Tibial artery (tissue), 4 donors: ENCODE measurements at regions not wholly inside any gene's neighbourhood (a gene's known extent, or its start where the extent isn't known, plus 50 kb on each side); places are given as distances from the start of the nearest gene placed in this dataset.

Experiments used
- DNase-seq, 2 donors: peaks; one replicate each; pipeline ENCODE4 v3.0.0-alpha.2; 2019
- H3K27ac ChIP-seq, 2 donors: fragments of 200-600 bp; sonication (generic) in 1 of 2; 1 replicate in 1 of 2; 2 replicates in 1 of 2; pipeline ENCODE4 v1.5.1; 2018 to 2019; ENCODE audit warnings: mild to moderate bottlenecking in 1 of 2
- H3K27me3 ChIP-seq, 2 donors: fragments of 200-600 bp; sonication (generic) in 1 of 2; one replicate each; pipeline versions ENCODE4 v1.5.1 to v1.6.0; 2016 to 2019
- H3K36me3 ChIP-seq, 3 donors: fragments of 200-600 bp; sonication (generic) in 2 of 3; one replicate each; pipeline ENCODE4 v1.5.1; 2016 to 2019; ENCODE audit warnings: mild to moderate bottlenecking in 2 of 3
- H3K4me1 ChIP-seq, 4 donors: fragments of 200-600 bp; sonication (generic) in 2 of 4; 1 replicate in 3 of 4; 2 replicates in 1 of 4; pipeline ENCODE4 v1.5.1; 2016 to 2019
- H3K4me3 ChIP-seq, 2 donors: fragments of 200-600 bp; sonication (generic) in 1 of 2; 1 replicate in 1 of 2; 2 replicates in 1 of 2; pipeline ENCODE4 v1.5.1; 2018 to 2019; ENCODE audit warnings: mild to moderate bottlenecking in 2 of 2
- H3K9me3 ChIP-seq, 3 donors: fragments of 200-600 bp; sonication (generic) in 1 of 3; one replicate each; pipeline ENCODE4 v1.5.1; 2016 to 2019
- CTCF ChIP-seq, 2 experiments: fragments of 200-600 bp in 1 of 2; fragments of 450-650 bp in 1 of 2; IDR thresholded peaks; one replicate each; pipeline ENCODE4 v1.5.1; 2017 to 2019; ENCODE audit warnings: antibody characterized with exemption in 2 of 2, mild to moderate bottlenecking in 1 of 2, moderate library complexity in 1 of 2
- intact Hi-C: fragments of 100-400 bp; cut with DNase I; formaldehyde crosslinking; loops from one replicate; pipeline ENCODE4 v1.15.0; 2023; ENCODE audit warnings: low total_unique reads

DNA sequence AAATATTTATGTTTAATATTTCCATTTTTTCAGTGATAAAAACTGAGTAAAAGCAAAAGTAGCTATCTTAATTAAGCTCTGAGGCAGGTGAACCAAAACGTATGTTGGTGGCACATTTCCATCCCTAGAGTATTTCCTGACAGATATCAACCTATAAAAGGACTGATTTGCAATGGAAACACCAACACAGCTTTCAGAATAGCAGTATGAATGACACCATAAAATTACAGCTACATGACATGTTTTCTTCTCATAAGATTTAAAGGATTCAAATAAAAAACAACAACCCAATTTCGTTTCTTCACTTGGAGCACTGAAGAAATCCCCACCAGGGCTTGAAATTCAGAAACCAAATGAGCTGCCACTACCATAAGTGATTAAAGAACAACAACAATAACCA, 194.4 kb downstream of the RFC3 start:
- TF ChIP-seq CTCF (IDR thresholded peaks at IDR 0.05), result no peak
- Histone ChIP-seq H3K4me3 (no peak overlapping the region), H3K4me1 (no peaks in the 10 kb centered on the region), H3K27ac (no peak overlapping the region), H3K36me3 (no peaks in the 10 kb centered on the region), H3K27me3 (no peaks in the 10 kb centered on the region), H3K9me3 (no peaks in the 10 kb centered on the region)
- no peak for DNase-seq
- intact Hi-C loops, result no loop called here

DNA sequence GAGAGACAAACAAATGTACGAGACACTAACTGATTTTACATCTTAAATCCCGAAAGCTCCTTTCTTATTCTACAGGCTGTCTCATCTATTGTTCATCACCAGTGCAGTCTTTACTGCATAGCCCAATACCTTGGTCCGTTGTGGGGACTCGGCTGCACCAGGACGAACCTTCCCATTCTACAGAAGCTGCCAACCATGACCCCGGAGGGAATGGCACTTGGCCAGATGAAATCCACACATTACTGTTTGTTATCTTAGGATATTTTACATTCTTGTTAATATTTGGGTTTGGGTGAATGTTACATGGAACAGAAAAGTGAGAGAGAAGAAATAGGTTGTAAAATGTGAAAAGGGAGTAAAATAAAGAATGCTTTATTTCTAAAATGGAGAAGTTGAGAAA, 195.1 kb downstream of the RFC3 start:
- no peak for DNase-seq
- Histone ChIP-seq H3K36me3 (no peaks in the 10 kb centered on the region), H3K4me1 (no peaks in the 10 kb centered on the region), H3K4me3 (no peak overlapping the region), H3K9me3 (no peaks in the 10 kb centered on the region), H3K27me3 (no peaks in the 10 kb centered on the region), H3K27ac (no peak overlapping the region)
- intact Hi-C loops, result no loop called here
- TF ChIP-seq CTCF (IDR thresholded peaks at IDR 0.05), result no peak

DNA sequence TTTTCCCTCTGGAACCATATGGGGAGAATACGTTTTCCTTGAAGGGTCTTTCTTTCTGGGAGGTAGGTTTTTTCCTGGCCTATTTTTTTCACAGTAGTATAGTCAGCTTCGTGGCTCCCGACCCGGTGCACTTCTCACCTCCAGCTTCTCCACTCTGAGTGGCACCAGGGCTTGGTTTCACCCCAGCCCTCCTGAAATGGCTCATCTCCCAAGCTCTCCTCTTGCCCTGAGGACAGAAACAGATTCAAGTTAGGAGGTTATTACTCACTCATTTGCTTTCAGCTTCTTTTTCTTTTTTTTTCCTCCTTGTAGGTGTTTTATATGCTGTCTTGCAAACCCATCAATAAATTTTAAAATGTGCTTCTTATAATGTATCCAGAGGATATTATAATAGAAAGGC, 199.3 kb downstream of the RFC3 start:
- H3K27ac ChIP-seq, result no peak overlapping the region
- intact Hi-C loops, result no loop called here
- no peak for DNase-seq
- peaks cover 0 to 4% (median 0%) of the 10 kb centered on the region in 3 donors for H3K36me3 ChIP-seq
- no peak for TF ChIP-seq CTCF (IDR thresholded peaks at IDR 0.05)
- H3K4me1 ChIP-seq, result no peaks in the 10 kb centered on the region
- H3K27me3 ChIP-seq, result no peaks in the 10 kb centered on the region
- H3K4me3 ChIP-seq, result no peak overlapping the region
- H3K9me3 ChIP-seq, result peaks cover 0 to 6% (median 4%) of the 10 kb centered on the region in 3 donors

GRCh38 chr13:34019870-34020269, 201.9 kb downstream of the RFC3 start:
- Histone ChIP-seq H3K4me3 (no peak overlapping the region), H3K27ac (no peak overlapping the region), H3K9me3 (peaks cover 0 to 6% (median 4%) of the 10 kb centered on the region in 3 donors), H3K36me3 (peaks cover 0 to 4% (median 0%) of the 10 kb centered on the region in 3 donors), H3K4me1 (no peaks in the 10 kb centered on the region), H3K27me3 (no peaks in the 10 kb centered on the region)
- intact Hi-C loops, result no loop called here
- no peak for DNase-seq
- no peak for TF ChIP-seq CTCF (IDR thresholded peaks at IDR 0.05)

DNA sequence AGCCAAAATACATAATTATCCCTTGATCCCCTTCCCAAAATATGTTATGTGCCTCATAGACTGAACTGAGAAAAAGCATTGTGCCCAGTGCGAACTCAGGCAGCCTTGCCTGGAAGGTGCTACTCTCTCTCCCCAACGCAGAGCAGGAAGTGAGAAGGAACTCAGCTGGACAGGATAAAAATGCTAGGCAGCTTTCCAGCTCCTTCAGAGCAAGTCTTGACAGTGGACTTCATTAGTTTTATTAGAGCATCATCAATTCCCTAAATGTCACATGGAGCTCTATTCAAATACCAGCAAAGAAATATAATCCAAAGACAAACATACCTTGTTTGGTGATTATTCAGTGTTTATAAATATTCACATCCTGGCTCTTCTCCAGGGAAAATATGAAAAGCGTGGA, 202.4 kb downstream of the RFC3 start:
- intact Hi-C loops, result no loop called here
- DNase-seq, result no peak
- Histone ChIP-seq H3K9me3 (peaks cover 0 to 6% (median 4%) of the 10 kb centered on the region in 3 donors), H3K4me3 (no peak overlapping the region), H3K4me1 (no peaks in the 10 kb centered on the region), H3K36me3 (peaks cover 0 to 4% (median 0%) of the 10 kb centered on the region in 3 donors), H3K27me3 (no peaks in the 10 kb centered on the region), H3K27ac (no peak overlapping the region)
- TF ChIP-seq CTCF (IDR thresholded peaks at IDR 0.05), result no peak

GRCh38 chr13:34021619-34022018, 203.7 kb downstream of the RFC3 start:
- intact Hi-C loops, result no loop called here
- H3K9me3 ChIP-seq, result peaks cover 0 to 13% (median 4%) of the 10 kb centered on the region in 3 donors
- no peak overlapping the region for H3K27ac ChIP-seq
- no peaks in the 10 kb centered on the region for H3K4me1 ChIP-seq
- DNase-seq, result no peak
- TF ChIP-seq CTCF (IDR thresholded peaks at IDR 0.05), result no peak
- no peak overlapping the region for H3K4me3 ChIP-seq
- H3K36me3 ChIP-seq, result peaks cover 0 to 8% (median 0%) of the 10 kb centered on the region in 3 donors
- H3K27me3 ChIP-seq, result no peaks in the 10 kb centered on the region
